NOMO-1 (cell line): ENCODE measurements at regions not wholly inside any gene's neighbourhood (a gene's known extent, or its start where the extent isn't known, plus 50 kb on each side); places are given as distances from the start of the nearest gene placed in this dataset.
"Not testable (repeated sequence)": the region's sequence is repeated elsewhere in the genome, so short reads cannot be mapped to it uniquely, and the experiment has no call there.

Source experiments
- DNase-seq, 2 experiments: peaks; one replicate each; lab custom pipeline; 2025; ENCODE audit not compliant: unreplicated experiment in 2 of 2; lab: John Stamatoyannopoulos, UW

DNA sequence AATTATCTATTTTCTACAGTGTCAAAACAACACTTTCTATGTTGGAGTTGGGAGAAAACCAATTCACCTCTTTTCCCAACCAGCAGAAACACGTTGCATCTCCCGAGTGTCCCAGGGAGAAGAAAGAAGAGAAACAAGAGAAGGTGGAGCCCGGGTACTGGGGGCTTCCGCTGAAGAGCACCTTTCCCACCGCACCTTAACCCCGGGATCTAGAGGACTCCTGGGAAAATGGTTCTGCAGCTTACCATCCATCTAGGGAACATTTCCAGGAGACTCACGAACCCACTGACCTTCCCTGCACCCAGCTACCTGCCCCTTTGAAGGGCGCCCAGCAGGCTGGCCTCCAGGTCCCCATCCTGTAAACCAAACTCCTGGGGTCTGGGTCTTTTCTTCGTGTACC lies 346.8 kb downstream of the TCERG1L start:
- no peak for DNase-seq

DNA sequence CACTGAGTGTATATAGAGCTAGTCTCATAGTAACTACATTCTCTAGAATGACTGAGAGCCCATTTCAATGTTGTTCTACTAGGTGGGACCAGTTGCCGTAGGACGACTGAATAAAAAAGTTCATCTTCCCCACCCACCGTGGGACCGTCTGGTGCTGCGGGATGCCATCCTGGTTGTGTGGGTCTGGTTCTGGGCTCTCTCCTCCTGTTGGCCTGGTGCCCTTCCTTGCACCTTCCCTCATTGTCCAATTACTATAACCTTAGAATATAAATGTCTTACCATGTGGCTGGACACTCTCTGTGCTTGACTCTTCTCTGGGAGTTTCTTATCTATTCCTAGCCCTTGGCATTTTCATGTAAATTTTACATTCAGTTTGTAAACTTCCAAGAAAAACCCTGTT lies 344.4 kb downstream of the TCERG1L start:
- DNase-seq: no peak

DNA sequence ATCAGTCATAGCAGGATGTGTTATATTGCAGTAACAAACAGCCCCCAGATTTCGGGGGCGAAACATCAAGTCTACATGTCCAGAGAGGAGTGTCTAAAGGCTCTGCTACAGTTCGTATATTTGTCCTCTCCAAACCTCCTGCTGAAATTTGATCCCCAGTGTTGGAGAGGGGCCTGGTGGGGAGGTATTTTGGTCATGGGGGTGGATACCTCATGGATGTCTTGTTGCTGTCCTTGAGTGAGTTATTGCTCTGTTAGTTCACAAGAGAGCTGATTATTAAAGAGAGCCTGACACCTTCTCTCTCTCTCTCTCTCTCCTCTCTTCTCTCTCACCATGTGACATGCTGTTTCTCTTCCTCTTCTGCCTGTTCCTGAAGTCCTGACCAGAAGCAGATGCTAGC lies 343.7 kb downstream of the TCERG1L start:
- DNase-seq: no peak

DNA sequence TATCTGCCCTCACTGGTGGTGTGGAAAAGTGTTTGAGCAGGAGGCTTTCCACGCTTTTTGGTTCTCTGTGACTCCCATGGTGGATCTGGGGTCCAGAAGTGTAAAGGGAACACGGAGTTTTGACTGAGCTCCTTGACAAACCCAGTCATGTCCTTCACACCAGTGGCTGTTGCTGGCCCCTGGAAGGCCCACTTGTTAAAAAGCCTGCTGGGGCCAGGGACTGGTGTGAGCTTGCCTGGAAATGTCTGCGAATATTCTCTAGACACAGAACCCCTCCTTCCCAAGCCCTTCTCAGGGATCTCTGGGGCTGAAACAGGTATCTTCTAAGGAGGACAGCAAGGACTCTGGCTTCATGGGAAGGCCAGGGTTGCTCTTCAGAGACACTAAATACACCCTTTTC lies 343.0 kb downstream of the TCERG1L start:
- no peak for DNase-seq

DNA sequence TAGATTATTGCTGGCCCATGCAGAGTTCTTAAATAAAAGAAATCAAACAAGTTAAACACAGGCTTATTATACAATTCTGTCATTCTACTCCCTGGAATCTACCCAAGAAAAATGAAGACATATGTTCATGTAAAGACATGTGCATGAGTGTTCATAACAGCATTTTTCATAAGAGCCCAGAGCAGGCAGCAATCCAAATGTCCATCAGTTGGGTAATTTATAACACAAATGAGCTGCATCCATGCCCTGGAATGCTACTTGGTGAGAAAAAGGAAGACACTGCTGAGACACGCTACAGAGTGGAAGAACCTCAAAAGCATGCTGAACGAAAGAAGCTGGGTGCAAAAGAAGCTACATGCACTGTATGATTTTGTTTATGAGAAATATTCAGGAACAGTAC lies 342.6 kb downstream of the TCERG1L start:
- DNase-seq: no peak

DNA sequence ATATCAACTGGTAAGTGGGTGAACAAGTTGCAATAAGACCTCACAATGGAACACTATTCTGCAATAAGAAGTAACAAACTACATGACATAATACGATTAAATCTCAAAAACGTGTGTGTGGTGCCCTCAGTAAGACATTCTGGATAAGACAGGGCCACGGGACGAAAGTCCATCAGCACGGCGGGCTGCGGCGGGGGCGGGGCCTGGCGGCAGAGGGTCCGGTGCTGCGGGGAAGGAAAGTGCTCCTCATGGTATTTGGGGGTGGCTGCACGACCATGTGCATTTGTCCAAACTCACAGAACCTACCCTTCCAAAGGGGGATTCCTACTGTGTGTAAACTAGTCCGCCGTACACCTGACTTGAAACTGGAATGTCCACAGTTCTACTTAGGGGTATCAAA lies 341.8 kb downstream of the TCERG1L start:
- DNase-seq: no peak

DNA sequence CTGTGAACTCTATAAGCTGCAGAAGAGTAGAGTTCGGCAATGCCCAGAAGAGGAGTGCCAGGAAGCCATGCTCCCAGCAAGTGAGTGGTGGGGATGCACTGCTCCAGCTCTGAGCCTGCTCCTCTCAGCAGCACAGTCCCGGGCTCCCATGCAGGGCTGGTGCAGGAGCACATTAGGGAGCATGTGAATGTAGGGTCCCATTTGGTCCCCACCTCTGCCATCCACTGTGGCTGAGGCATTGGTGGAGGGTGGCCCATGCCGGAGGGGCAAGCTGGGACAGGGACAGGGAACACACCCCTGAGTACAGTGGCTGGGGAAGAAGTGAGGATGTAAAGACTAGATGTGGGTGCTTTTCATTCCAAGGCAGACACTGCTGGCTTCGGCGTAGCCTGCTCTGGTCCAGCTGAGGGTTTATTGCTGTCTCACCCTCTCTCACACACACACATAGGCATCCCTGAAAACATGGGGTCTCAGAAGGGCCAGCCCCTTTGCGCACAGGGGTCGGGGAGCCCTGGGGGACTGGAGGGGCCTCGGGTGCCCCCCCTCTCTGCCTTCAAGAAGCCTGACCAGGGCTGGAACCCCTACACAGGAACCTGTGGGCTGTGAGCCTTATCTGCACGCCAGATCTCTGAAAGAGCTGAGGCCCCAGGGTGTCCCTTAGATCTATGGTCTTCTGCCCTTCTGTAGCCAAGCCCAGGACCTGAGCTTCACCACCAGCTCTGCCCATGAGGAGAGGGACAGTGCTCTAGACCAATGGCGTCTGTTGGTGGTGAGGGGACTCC lies 341.0 kb downstream of the TCERG1L start:
- no peak for DNase-seq

DNA sequence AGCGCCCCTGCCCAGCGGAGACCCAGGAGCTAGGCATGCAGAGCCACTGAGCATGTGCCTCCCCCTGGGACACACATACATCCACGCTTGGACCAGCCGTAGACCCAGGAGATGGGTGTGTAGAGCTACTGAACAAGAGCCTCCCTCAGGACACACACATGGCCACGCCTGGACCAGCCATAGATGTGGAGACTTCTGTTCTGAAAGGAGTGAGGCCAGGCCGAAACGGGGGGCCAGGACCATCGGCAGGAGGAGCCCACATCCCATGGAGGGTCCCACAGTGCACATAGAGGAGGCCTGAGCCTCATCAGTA lies 340.4 kb downstream of the TCERG1L start:
- DNase-seq: no peak

DNA sequence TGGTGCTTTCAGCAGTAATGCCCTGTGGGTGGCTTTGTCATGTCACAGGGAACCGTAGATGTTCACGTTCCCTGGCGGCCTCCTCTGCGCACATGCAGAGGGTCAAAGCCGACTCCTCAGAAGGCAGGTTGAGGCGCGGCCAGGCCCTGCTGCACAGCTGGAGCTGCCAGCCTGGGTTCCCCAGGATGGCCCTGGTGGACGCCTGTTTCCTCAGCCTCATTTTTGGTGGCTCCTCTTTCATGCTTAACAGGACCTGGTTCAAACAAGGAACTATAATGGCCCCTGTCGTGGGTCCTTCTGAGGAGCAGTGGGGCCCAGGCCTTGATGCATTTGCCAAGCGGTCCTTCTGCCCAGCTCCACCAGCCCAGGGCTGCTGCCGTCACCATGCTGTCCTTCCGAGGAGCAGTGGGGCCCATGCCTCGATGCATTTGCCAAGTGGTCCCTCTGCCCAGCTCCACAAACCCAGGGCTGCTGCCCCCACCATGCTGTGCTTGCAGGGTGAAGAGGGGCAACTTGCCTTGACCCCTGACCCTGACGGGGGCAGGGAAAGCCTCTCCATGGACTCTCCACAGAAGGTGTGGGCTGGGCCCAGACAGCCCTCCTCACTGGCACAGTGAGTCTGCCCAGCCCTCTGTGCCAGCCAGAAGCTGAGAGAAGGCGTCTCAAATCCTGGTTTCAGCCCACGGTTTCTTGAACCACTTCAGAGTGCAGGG lies 338.2 kb downstream of the TCERG1L start:
- no peak for DNase-seq

DNA sequence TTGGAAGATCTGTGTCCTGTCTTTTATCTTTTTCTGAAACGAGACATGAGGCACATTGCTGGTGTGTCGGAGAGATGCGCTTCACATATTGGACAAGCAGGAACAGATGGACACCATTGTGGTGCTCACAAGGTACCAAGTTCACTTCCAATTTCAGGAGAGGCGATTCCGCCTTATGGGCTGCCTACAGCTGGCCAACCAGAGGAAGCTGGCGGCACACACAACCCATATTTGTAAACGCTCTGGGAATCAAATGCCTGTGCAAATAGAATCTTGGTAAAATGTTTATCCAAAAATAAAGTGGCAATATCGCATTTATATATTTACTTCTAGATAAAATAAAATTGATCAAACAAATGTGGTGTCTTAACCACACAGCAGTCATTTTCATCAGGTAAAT lies 337.4 kb downstream of the TCERG1L start:
- no peak for DNase-seq

DNA sequence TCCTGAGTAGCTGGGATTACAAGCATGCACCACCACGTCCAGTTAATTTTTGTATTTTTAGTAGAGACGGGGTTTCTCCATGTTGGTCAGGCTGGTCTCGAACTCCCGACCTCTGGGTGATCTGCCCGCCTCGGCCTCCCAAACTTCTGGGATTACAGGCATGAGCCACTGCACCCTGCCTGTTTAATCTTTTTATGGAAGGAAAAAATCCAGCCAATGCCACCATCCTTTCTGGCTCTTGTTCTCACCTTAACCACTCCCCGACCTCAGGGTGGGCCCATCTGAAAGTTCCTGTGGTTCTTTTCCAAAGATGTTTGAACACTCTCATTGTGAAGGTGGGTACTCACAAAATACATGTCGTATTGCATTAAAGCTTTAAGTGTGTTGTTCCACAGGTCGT lies 336.2 kb downstream of the TCERG1L start:
- DNase-seq: not testable (repeated sequence)

DNA sequence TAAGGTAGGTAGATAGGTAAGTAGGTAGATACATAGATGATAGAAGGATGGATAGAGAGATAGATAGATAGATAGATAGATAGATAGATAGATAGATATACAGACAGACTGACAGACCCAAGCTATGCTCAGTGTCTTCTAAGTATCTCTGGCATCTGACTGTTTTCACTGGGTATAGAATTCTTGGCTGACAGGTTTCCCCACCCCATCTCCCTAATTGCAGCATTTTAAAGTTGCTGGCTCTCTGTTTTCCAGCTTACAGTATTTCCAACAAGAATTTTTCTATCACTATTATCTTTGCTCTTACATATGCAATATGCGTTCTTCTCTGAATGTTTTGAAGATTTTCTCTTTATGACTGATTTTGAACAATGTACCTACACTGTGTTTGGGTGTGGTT lies 328.7 kb downstream of the TCERG1L start:
- no peak for DNase-seq

DNA sequence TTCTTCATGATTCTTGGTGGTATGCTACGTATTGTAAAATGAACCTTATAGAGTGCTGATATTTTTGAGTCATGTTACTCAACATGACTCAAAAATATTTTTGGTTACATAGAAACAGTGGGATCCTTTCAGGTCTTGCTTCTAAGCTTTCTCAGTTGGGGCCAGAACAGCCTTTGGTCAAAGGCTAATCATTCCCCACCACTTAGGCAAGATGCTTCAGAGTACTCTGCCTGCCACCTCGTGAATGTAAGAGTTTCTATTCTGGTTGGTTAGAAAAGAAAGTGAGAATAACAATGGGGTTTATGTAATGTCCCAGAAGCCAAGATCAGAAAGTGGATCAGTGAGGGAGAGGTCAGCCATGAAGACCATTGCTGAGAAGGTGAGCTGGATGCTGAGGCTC lies 327.8 kb downstream of the TCERG1L start:
- no peak for DNase-seq

DNA sequence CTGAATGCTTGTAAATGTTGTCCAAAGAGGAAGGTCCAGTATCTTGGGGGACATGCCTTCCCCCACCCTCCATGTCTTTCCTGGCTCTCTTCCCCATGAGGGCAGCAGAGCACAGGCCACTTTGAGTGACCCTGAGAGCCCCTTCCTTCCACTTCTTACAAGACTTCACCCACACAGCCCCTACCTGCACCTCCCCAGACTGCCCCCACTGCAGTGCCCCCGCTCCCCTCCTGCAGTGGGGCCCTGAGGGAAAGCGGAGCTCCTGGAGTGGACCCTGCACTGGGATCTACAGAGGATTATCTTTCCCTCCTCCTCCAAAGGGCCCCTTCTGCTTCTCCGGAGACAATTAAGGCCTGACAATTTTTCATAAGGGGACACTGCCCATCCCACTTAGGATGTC lies 326.8 kb downstream of the TCERG1L start:
- no peak for DNase-seq

DNA sequence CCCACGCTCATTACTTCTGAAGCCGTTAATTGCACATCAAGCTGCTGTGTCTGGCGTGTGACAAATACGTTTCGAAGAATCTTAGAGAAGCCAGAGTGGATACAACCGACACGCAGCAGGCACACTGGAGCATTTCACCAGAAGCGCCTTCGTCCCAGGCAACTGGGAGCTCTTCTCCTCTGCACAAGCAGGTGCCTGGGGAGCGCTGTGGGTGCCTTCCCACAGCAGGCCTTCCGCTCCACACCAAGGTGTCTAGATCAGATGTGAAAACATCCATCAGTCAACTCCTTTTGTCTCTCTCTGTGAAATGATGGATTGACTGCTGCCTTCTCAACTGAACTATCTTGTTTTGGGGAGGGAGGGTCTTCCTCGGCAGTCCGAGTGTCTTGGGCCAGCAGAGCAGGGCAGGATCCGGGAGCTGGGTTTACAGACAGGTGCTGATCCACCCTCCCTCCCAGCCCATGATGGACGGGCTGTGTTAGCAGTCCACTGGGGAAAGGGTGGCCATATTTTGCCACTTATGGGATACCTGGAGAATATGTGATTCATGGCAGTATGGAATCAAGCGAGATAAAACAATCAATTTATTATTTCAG lies 326.3 kb downstream of the TCERG1L start:
- DNase-seq: no peak

DNA sequence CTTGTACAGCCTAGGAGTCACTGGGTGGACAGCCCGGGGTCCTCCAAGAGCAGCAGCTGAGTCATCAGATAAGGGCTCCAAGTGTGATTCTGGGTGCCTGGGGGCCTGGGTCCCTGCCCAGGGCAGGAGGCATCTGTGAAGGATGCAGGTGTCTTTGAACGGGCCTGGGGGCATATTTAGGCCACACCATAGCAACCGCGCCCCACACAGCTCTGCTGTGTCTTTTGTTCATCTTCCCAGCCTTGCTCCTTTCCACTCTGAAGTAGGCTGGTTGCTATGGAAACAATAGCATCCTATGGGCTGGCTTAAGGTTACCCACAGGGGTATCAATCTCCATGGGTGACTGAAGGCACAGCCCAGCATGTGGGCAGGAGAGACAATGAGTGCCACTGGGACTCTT lies 324.7 kb downstream of the TCERG1L start:
- DNase-seq: no peak

DNA sequence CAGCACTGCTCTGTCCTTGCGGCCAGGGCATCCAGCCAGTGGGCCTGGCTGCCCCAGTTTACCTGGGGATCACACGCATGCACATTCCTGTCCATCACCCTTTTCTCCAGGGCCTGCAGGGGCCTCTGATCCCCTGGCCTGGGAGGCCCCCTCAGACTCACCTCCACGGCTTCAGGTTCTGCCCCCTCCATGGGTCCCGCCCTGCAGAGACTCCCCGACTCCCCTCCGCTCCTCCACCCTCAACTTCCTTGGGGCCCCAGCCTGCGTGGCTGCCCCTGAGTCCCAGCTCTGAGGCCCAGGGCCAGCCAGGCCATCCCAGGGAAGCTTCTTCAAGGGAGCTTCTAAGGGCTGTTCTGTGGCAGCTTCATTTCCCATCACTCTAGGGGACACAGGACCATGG lies 324.1 kb downstream of the TCERG1L start:
- no peak for DNase-seq

DNA sequence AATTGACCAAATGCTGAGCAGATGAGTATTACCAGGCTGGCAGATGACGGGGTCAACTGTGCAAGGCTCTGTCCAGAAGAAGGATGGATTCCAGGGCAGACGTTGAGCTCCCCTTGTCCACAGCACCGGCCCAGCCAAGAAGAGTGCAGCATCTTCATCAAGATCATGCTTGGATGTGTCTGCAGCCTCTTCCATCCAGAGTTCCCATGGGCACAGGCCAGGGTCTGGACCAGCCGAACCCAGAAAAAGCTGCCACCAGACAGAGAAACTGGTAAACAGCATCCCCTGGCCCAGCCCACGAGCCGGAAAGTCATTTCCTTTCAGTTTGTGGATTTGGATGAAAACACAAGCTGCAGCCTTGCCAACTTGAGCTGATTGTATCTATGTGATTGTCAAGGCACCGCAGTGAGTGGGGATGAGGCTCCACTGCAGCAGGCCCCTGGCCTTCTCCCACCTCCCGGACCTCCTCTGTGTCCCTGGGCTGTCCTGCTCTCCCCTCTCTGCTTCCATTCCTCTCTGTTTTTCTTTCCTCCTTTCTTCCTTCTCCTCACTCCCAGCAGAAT lies 321.8 kb downstream of the TCERG1L start:
- DNase-seq: no peak

DNA sequence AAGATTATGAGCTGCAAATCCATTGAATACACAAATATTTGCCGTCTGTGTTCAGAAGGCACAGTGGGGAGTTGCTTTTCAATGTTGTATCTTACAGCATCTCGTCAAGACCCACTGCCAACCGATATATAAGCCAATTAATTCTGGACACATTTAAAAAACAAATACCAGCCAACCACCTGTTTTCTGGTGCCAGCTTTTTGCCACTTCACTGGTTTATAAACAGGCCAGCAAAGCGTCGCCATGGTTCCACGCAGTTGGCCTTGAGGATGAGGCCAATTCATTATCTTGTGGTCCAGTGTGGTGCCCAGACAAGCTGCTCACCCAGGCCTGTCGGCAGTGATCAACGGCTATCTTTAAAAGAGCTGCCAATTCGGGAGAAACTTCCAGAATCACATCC lies 321.0 kb downstream of the TCERG1L start:
- no peak for DNase-seq

DNA sequence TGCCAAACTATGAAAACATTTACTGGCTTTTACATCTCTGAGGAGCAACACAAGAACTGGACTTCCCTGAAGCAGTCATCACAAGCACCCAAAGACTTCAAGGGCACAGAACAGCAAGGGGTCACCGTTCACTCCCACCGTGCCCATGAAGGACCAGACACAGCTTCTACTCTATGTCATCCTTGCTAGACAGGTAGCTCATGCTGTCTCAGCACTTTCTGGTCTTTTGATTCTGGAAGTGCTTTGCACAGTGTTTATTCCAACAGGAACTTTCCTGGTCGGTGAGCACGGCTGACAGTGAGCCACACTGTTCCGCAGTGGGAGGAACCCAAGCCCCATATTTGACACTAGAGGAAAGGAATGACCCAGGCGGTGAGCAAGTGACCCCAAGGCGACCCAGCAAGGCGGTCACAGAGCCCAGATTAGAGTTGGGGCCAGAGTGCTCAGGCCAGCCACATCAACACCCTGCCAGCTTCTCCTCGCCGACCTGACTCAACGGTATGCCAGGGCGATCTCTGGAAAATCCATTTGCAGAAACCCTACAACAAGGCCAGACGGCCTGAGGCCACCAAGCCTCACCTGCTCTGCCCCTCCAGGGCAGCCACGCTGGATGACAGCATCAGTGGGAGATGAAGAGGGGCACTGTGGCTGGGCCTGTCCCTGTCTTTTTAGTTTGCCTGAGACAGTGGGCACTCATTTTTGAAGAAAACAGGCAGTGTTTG lies 318.6 kb downstream of the TCERG1L start:
- no peak for DNase-seq

DNA sequence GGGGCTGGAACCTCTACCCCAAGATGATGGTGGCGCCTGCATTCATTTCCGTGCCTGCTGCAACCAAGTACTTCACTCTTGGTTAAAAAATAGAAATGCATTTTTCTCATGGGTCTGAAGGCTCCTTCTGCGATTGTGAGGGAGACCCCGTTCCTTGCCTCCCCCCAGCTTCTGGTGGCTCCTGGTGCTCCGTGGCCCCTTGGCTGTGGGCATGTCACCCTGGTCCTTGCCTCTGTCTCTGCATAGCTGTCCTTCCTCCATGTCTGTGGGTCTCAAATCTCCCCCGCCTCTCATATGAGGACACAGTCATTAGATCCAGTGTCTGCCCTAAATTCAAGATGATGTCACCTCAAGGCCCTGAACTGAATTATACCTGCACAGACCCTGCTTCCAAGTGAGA lies 317.9 kb downstream of the TCERG1L start:
- DNase-seq: no peak
